ENCODE measurements at regions not wholly inside any gene's neighbourhood (a gene's known extent, or its start where the extent isn't known, plus 50 kb on each side); places are given as distances from the start of the nearest gene placed in this dataset.

- DNase-seq (ENCODE audit: low read depth, low spot score) (no peak), FAIRE-seq (no peak)
- Histone ChIP-seq H3K4me1 (ENCODE audit: control insufficient read depth, extremely low read depth, insufficient read depth, low read length) (no peaks in the 10 kb centered on the region), H3K79me2 (ENCODE audit: control insufficient read depth, insufficient read depth, low read length) (no peaks in the 10 kb centered on the region), H3K36me3 (ENCODE audit: control insufficient read depth in 2 of 2, extremely low read depth in 1 of 2, insufficient read depth in 2 of 2, low read length in 2 of 2) (no peaks in the 10 kb centered on the region), H3K9ac (ENCODE audit: control insufficient read depth, extremely low read depth, insufficient read depth, low read length) (no peak overlapping the region), H3K4me3 (ENCODE audit: control insufficient read depth in 2 of 3, extremely low read depth in 1 of 3, insufficient read depth in 2 of 3, low read depth in 1 of 3, low read length in 3 of 3) (no peak overlapping the region), H4K20me1 (ENCODE audit: control insufficient read depth, extremely low read depth, insufficient read depth, low read length) (no peaks in the 10 kb centered on the region), H2AFZ (ENCODE audit: control insufficient read depth, low read length) (no peak overlapping the region), H3K27ac (ENCODE audit: control insufficient read depth, insufficient read depth, low read length) (no peak overlapping the region), H3K4me2 (ENCODE audit: control insufficient read depth, extremely low read depth, insufficient read depth, low read depth, low read length) (no peak overlapping the region), H3K27me3 (ENCODE audit: control insufficient read depth, extremely low read depth, insufficient read depth, low read length) (peaks cover 11% of the 10 kb centered on the region), H3K9me3 (ENCODE audit: control insufficient read depth, low read depth, low read length) (peaks cover 1% of the 10 kb centered on the region), H3K9me1 (ENCODE audit: control insufficient read depth, extremely low read depth, insufficient read depth, low read length) (no peaks in the 10 kb centered on the region)
- dilution Hi-C loops (cut with MboI; ENCODE audit: extremely low pct_ligation_motif_present, low sequenced_read_pairs), result no loop called here
- TF ChIP-seq EZH2 (IDR thresholded peaks at IDR 0.05; ENCODE audit: low read length), result no peak
- TF ChIP-seq, protein P1, sequence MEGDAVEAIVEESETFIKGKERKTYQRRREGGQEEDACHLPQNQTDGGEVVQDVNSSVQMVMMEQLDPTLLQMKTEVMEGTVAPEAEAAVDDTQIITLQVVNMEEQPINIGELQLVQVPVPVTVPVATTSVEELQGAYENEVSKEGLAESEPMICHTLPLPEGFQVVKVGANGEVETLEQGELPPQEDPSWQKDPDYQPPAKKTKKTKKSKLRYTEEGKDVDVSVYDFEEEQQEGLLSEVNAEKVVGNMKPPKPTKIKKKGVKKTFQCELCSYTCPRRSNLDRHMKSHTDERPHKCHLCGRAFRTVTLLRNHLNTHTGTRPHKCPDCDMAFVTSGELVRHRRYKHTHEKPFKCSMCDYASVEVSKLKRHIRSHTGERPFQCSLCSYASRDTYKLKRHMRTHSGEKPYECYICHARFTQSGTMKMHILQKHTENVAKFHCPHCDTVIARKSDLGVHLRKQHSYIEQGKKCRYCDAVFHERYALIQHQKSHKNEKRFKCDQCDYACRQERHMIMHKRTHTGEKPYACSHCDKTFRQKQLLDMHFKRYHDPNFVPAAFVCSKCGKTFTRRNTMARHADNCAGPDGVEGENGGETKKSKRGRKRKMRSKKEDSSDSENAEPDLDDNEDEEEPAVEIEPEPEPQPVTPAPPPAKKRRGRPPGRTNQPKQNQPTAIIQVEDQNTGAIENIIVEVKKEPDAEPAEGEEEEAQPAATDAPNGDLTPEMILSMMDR (optimal IDR thresholded peaks at IDR 0.05 in 1 of 3, IDR thresholded peaks at IDR 0.05 in 1 of 3, conservative IDR thresholded peaks at IDR 0.05 in 1 of 3; ENCODE audit: extremely low read depth in 1 of 3, insufficient read depth in 2 of 3, low read length in 3 of 3), result no peak
Observed at GRCh38 chr11:44407211-44407996, 97.5 kb upstream of the ALX4 start.

GRCh38 chr11:44408141-44408540 lies 98.2 kb upstream of the ALX4 start:
- peaks cover 11% of the 10 kb centered on the region for H3K27me3 ChIP-seq (ENCODE audit: control insufficient read depth, extremely low read depth, insufficient read depth, low read length)
- no peak for FAIRE-seq

More at GRCh38 chr11:44408141-44408540, 98.2 kb upstream of the ALX4 start:
- Histone ChIP-seq H3K4me1 (ENCODE audit: control insufficient read depth, extremely low read depth, insufficient read depth, low read length) (no peaks in the 10 kb centered on the region), H3K79me2 (ENCODE audit: control insufficient read depth, insufficient read depth, low read length) (no peaks in the 10 kb centered on the region), H3K27ac (ENCODE audit: control insufficient read depth, insufficient read depth, low read length) (no peak overlapping the region), H4K20me1 (ENCODE audit: control insufficient read depth, extremely low read depth, insufficient read depth, low read length) (no peaks in the 10 kb centered on the region), H2AFZ (ENCODE audit: control insufficient read depth, low read length) (no peak overlapping the region), H3K9me1 (ENCODE audit: control insufficient read depth, extremely low read depth, insufficient read depth, low read length) (no peaks in the 10 kb centered on the region), H3K4me2 (ENCODE audit: control insufficient read depth, extremely low read depth, insufficient read depth, low read depth, low read length) (no peak overlapping the region), H3K36me3 (ENCODE audit: control insufficient read depth in 2 of 2, extremely low read depth in 1 of 2, insufficient read depth in 2 of 2, low read length in 2 of 2) (no peaks in the 10 kb centered on the region), H3K9me3 (ENCODE audit: control insufficient read depth, low read depth, low read length) (peaks cover 1% of the 10 kb centered on the region), H3K9ac (ENCODE audit: control insufficient read depth, extremely low read depth, insufficient read depth, low read length) (no peak overlapping the region), H3K4me3 (ENCODE audit: control insufficient read depth in 2 of 3, extremely low read depth in 1 of 3, insufficient read depth in 2 of 3, low read depth in 1 of 3, low read length in 3 of 3) (no peak overlapping the region)
- DNase-seq (ENCODE audit: low read depth, low spot score), result no peak
- dilution Hi-C loops (cut with MboI; ENCODE audit: extremely low pct_ligation_motif_present, low sequenced_read_pairs), result no loop called here
- TF ChIP-seq, protein P1 (optimal IDR thresholded peaks at IDR 0.05 in 1 of 3, IDR thresholded peaks at IDR 0.05 in 1 of 3, conservative IDR thresholded peaks at IDR 0.05 in 1 of 3; ENCODE audit: extremely low read depth in 1 of 3, insufficient read depth in 2 of 3, low read length in 3 of 3), result no peak
- no peak for TF ChIP-seq EZH2 (IDR thresholded peaks at IDR 0.05; ENCODE audit: low read length)
